IPS DF 4.7 (cell line): ENCODE measurements at regions not wholly inside any gene's neighbourhood (a gene's known extent, or its start where the extent isn't known, plus 50 kb on each side); places are given as distances from the start of the nearest gene placed in this dataset.
A peak's percentile ranks its signal among the peaks of the same experiment; 100 is the strongest.
"Not testable (repeated sequence)": the region's sequence is repeated elsewhere in the genome, so short reads cannot be mapped to it uniquely, and the experiment has no call there.

Source experiments
- DNase-seq: peaks from one replicate; pipeline ENCODE4 v3.0.0-alpha.2; 2013; ENCODE audit warnings: low spot score; ENCODE audit errors: extremely low read depth

GRCh38 chr4:29927895-29928294 is 792.3 kb upstream of the PCDH7 start:
- no peak for DNase-seq

DNA sequence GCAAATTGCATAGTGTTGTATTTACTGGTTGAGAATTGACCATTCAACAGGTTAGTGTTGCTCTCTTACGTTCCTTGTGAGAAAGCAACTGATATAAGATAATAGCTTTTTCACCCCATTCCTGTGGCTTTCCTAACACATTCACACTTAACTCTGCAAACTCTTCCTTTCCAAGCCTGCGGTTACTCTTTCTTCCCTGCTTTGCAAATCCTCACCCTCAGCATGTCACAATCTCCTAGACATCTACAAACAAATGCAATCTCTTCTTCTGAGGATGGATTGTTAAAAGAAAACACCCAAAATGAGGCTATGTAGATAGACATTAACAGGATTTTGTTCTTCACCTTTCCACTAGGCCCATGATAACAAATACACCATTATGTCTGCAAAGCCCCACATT is 771.7 kb upstream of the PCDH7 start:
- DNase-seq, result no peak

- DNase-seq, result no peak
These were observed 771.3 kb upstream of the PCDH7 start for GRCh38 chr4:29948858-29949257.

- DNase-seq, result no peak
These were observed 753.8 kb upstream of the PCDH7 start for GRCh38 chr4:29966386-29966785.

GRCh38 chr4:29970626-29971025 is 749.5 kb upstream of the PCDH7 start:
- DNase-seq, result peak; percentile 30

GRCh38 chr4:29972121-29972520 is 748.0 kb upstream of the PCDH7 start:
- no peak for DNase-seq

DNA sequence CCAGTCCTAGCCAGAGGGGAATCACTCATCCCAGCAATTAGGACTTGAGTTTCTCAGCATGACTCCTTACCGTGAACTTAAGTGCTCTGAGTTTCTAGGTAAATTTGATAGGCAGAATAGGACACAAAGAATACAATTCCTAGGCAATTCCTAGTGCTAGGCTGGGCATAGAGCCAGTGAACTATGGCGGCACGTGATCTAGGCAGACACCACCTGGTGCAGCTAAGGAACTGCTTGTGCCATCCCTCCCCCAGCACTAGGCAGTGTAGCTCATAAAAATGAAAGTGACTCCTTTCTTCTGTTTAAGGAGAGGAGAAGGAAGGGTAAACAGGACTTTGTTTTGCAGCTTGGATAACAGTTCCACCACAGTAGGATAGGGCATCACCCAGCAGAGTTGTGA is 736.3 kb upstream of the PCDH7 start:
- DNase-seq, result no peak

DNA sequence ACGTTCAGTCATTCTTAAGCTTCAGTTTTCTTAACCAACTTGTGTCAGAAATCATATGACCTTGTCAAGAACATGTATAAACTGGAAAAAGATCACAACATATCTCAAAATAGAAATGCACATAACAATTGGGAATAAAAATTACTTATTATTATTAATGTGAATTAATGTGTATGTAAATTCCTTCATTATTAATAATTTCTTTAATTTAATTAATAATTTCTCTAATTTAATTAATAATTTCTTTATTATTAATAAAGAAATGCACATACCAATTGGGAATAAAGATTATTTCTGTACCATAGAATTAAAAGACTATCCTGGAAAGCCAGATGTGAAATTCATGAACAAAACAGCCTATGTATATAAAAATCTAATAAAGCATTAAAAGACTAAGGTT is 718.5 kb upstream of the PCDH7 start:
- DNase-seq, result no peak

- no peak for DNase-seq
These were observed 717.8 kb upstream of the PCDH7 start for GRCh38 chr4:30002341-30002740.

DNA sequence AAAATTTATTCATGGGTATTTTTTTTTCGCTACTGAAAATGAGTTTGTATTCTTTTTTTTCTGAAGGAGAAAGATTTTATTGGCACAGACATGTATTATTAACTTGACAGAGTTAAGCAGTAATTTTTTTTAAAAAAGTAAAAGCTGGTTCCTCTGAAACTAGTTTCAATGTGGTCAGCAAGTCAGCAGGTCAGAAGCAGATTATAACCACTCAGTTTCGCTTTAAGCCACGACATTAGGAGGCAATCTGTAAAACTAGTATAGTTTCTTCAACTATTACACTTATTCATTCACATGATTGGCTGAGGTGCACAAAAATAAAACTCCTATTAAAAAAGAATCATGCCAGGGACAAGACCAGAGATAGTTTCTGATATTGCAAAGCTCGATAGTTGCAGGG is 714.2 kb upstream of the PCDH7 start:
- DNase-seq, result no peak

DNA sequence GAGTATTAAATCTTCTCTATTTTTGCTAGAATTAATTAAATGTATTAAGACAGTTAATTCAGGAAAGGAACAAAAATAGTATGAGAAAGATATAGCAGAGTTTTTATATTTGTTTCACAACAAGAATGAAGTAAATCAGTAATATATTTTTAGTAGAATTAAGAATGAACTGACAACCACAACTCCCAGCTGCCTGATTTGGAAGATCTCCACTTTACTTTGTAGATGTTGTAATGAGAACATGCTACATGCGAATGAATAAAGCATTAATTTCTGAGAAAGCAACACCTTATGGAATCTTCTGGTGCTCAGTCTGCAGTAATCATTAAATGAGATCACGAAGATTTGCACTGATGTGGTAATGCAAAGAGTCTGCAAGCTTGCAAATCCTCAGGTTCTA is 695.6 kb upstream of the PCDH7 start:
- DNase-seq, result no peak

DNA sequence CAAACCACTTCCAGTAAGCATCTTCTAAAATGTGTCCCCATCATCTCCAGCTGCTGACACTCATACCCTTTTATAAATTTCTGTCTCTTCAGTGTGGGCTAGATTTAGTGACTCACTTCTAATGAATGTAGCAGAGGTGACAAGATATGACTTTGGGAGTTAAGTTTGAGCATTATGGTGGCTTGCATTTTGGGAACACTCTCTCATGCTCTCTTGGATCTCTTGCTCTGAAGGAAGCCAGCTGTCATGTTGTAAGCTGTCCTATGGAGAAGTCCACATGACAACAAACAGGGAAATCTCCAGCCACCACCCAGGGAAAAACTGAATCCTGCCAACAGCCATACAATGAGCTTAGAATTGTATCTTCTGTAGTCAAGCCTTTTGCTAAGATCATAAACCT is 691.3 kb upstream of the PCDH7 start:
- no peak for DNase-seq

DNA sequence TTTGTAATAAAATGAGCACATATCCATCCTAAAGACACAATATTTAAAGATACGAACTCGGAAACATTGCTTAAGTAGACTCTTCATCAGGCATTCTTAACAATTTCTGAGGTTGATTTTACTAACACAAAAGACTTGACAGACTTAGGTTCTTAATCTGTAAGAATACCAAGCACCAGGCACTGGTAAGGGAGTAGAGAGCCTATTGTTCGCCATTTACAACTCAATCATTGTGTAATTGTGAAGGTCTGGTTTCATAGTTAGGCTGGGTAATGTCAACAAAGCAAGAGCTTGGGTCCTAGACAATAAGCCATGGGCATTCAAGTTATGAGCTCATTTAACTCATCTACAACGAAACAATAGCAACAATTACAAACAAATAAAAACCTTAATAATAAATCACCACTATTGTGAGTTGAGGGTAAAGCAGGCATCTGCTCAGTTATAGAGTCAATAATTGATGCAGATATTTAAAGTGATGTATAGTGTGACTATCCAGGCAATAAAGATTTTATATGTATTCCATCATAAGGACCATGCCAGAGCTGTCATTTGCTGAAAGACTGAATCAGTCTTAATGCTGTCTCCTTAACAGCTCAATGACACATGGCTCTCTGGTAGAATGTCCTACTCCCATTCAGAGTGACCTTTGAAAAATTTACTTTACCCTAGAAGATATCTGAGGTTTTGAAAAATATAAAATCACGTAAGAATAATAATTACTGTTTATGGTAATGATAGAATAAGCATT is 664.0 kb upstream of the PCDH7 start:
- no peak for DNase-seq

GRCh38 chr4:30068234-30068633 is 651.9 kb upstream of the PCDH7 start:
- DNase-seq, result no peak

- no peak for DNase-seq
These were observed 647.0 kb upstream of the PCDH7 start for GRCh38 chr4:30073011-30073710.

GRCh38 chr4:30092420-30093128 is 627.6 kb upstream of the PCDH7 start:
- not testable (repeated sequence) for DNase-seq

- no peak for DNase-seq
These were observed 625.3 kb upstream of the PCDH7 start for GRCh38 chr4:30094887-30095286.

- no peak for DNase-seq
These were observed 616.7 kb upstream of the PCDH7 start for GRCh38 chr4:30103455-30103854.

DNA sequence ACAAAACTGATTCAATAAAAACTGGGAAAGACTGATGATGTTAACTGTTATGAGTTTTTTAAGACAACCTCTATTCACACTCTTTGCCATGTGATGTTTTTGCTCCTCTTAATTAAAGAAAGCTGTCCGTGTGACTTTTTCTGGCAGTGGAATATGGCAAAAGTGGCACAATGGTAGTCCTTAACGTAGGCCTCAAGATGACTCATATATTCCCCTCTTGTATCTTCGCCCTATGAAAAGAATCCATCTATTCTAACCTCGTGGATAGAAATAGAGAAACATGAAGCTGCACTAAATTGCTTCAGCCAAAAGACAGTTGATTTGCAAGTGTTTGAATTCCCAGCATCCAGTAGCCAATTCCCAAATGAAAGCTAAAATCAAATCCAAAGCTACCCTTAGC is 603.8 kb upstream of the PCDH7 start:
- DNase-seq, result no peak

DNA sequence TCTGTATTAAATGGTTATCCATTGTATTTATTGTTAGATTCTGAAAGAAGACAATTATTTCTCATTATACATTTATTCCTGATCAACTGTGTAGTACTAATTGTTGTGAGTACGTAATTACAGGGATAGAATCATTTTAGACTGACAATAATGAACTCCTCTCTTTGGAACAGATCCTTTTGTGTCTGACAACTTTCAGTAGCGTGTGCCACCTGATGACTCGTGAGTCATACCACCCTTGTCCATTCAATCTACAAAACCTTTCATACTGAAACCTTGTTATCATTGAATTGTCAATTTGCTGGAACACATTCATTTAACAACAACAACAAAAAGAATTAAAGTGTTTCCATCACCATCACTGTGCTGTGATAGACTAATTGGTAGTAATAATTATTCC is 602.7 kb upstream of the PCDH7 start:
- no peak for DNase-seq

- no peak for DNase-seq
These were observed 597.5 kb upstream of the PCDH7 start for GRCh38 chr4:30122711-30123110.

- DNase-seq, result not testable (repeated sequence)
These were observed 595.5 kb upstream of the PCDH7 start for GRCh38 chr4:30124621-30125020.
